Naive B cell (primary cell): ENCODE measurements at regions not wholly inside any gene's neighbourhood (a gene's known extent, or its start where the extent isn't known, plus 50 kb on each side); places are given as distances from the start of the nearest gene placed in this dataset.
"Not testable (repeated sequence)": the region's sequence is repeated elsewhere in the genome, so short reads cannot be mapped to it uniquely, and the experiment has no call there.

ENCODE experiments used
- ATAC-seq, 2 donors: fragments of 150-1000 bp; cut with Tn5 transposase; 2 replicates each; pipeline ENCODE4 v1.10.0; 2021; ENCODE audit warnings: low read depth in 2 of 2, mild to moderate bottlenecking in 2 of 2, moderate library complexity in 2 of 2
- DNase-seq: peaks from one replicate; pipeline ENCODE4 v3.0.0; 2022
- H3K27ac Mint-ChIP-seq, 6 donors: one replicate each; pipeline ENCODE4 v1.8.0; 2020 to 2022; ENCODE audit warnings: mild to moderate bottlenecking in 6 of 6, mixed read lengths in 6 of 6, moderate library complexity in 5 of 6, inconsistent platforms in 2 of 6
- H3K27me3 Mint-ChIP-seq, 3 donors: one replicate each; pipeline ENCODE4 v1.8.0; 2021 to 2022; ENCODE audit warnings: mixed read lengths in 3 of 3, mild to moderate bottlenecking in 1 of 3
- H3K36me3 Mint-ChIP-seq, 2 donors: one replicate each; pipeline ENCODE4 v1.8.0; 2020 to 2022; ENCODE audit warnings: mixed read lengths in 2 of 2, inconsistent platforms in 1 of 2, mild to moderate bottlenecking in 1 of 2
- H3K4me1 Mint-ChIP-seq, 3 donors: one replicate each; pipeline ENCODE4 v1.8.0; 2020 to 2022; ENCODE audit warnings: mixed read lengths in 3 of 3, inconsistent platforms in 1 of 3, mild to moderate bottlenecking in 1 of 3, moderate library complexity in 1 of 3
- H3K4me3 Mint-ChIP-seq, 8 donors: one replicate each; pipeline ENCODE4 v1.8.0; 2020 to 2022; ENCODE audit warnings: mild to moderate bottlenecking in 8 of 8, mixed read lengths in 8 of 8, moderate library complexity in 8 of 8, inconsistent platforms in 2 of 8
- H3K9me3 Mint-ChIP-seq, 7 donors: one replicate each; pipeline ENCODE4 v1.8.0; 2020 to 2022; ENCODE audit warnings: mixed read lengths in 7 of 7, mild to moderate bottlenecking in 5 of 7, inconsistent platforms in 2 of 7, moderate library complexity in 1 of 7

- not testable (repeated sequence) for H3K27me3 Mint-ChIP-seq, DNase-seq, H3K4me3 Mint-ChIP-seq, H3K9me3 Mint-ChIP-seq, H3K36me3 Mint-ChIP-seq
- peak; percentile 71 to 73 for ATAC-seq
- Mint-ChIP-seq H3K4me1 (peaks cover 21 to 31% (median 30%) of the 10 kb centered on the region in 3 donors), H3K27ac (peak overlapping the region in 1 of 6 donors; percentile 73)
Observed at GRCh38 chr16:21351433-21351832, 73.3 kb upstream of the CRYM start.

- not testable (repeated sequence) for H3K4me3 Mint-ChIP-seq, H3K36me3 Mint-ChIP-seq, DNase-seq, ATAC-seq, H3K27me3 Mint-ChIP-seq, H3K9me3 Mint-ChIP-seq
- Mint-ChIP-seq H3K27ac (peak overlapping the region in 3 of 6 donors; percentile 47 to 82 (median 53)), H3K4me1 (peaks cover 15 to 29% (median 28%) of the 10 kb centered on the region in 3 donors)
Observed at GRCh38 chr16:21350851-21351250, 72.8 kb upstream of the CRYM start.

GRCh38 chr16:21349336-21349735, 71.2 kb upstream of the CRYM start:
- H3K4me3 Mint-ChIP-seq, H3K27me3 Mint-ChIP-seq, ATAC-seq, DNase-seq, H3K9me3 Mint-ChIP-seq, H3K36me3 Mint-ChIP-seq: not testable (repeated sequence)
- H3K4me1 Mint-ChIP-seq: peaks cover 10 to 24% (median 23%) of the 10 kb centered on the region in 3 donors
- H3K27ac Mint-ChIP-seq: peak overlapping the region in 2 of 6 donors; percentile 16 to 30

GRCh38 chr16:21348815-21349214, 70.7 kb upstream of the CRYM start:
- H3K36me3 Mint-ChIP-seq, DNase-seq, H3K4me3 Mint-ChIP-seq, ATAC-seq, H3K9me3 Mint-ChIP-seq, H3K27me3 Mint-ChIP-seq: not testable (repeated sequence)
- H3K27ac Mint-ChIP-seq: peak overlapping the region in 2 of 6 donors; percentile 4 to 16
- H3K4me1 Mint-ChIP-seq: peaks cover 10 to 24% (median 21%) of the 10 kb centered on the region in 3 donors

- not testable (repeated sequence) for H3K4me3 Mint-ChIP-seq, ATAC-seq, H3K27me3 Mint-ChIP-seq, H3K27ac Mint-ChIP-seq, H3K9me3 Mint-ChIP-seq, H3K36me3 Mint-ChIP-seq, DNase-seq
- peaks cover 10 to 24% (median 21%) of the 10 kb centered on the region in 3 donors for H3K4me1 Mint-ChIP-seq
Observed at GRCh38 chr16:21347538-21347937, 69.4 kb upstream of the CRYM start.

GRCh38 chr16:21346756-21347491, 68.8 kb upstream of the CRYM start:
- H3K9me3 Mint-ChIP-seq, DNase-seq, H3K27me3 Mint-ChIP-seq, H3K36me3 Mint-ChIP-seq, H3K4me3 Mint-ChIP-seq, H3K27ac Mint-ChIP-seq, ATAC-seq: not testable (repeated sequence)
- H3K4me1 Mint-ChIP-seq: peaks cover 10 to 21% (median 21%) of the 10 kb centered on the region in 3 donors

- H3K4me3 Mint-ChIP-seq, DNase-seq: not testable (repeated sequence)
Observed at GRCh38 chr16:21344361-21344912, 66.3 kb upstream of the CRYM start.

GRCh38 chr16:21341101-21341500, 63.0 kb upstream of the CRYM start:
- ATAC-seq: no peak
- peaks cover 0 to 11% (median 4%) of the 10 kb centered on the region in 3 donors for H3K4me1 Mint-ChIP-seq
- H3K27ac Mint-ChIP-seq: no peak overlapping the region

More at GRCh38 chr16:21344361-21344912, 66.3 kb upstream of the CRYM start:
- not testable (repeated sequence) for ATAC-seq, H3K36me3 Mint-ChIP-seq, H3K9me3 Mint-ChIP-seq, H3K27me3 Mint-ChIP-seq
- Mint-ChIP-seq H3K4me1 (peaks cover 0 to 12% (median 7%) of the 10 kb centered on the region in 3 donors), H3K27ac (peak overlapping the region in 1 of 6 donors; percentile 5)

GRCh38 chr16:21339941-21340340, 61.9 kb upstream of the CRYM start:
- Mint-ChIP-seq H3K27ac (no peak overlapping the region), H3K36me3 (peaks cover 0 to 9% of the 10 kb centered on the region in 2 donors), H3K4me3 (no peak overlapping the region), H3K9me3 (peaks cover 0 to 1% (median 0%) of the 10 kb centered on the region in 7 donors), H3K4me1 (peaks cover 0 to 5% (median 0%) of the 10 kb centered on the region in 3 donors), H3K27me3 (no peaks in the 10 kb centered on the region)
- ATAC-seq: no peak
- DNase-seq: no peak

More at GRCh38 chr16:21341101-21341500, 63.0 kb upstream of the CRYM start:
- no peaks in the 10 kb centered on the region for H3K27me3 Mint-ChIP-seq
- H3K36me3 Mint-ChIP-seq: peaks cover 0 to 9% of the 10 kb centered on the region in 2 donors
- no peak overlapping the region for H3K4me3 Mint-ChIP-seq
- H3K9me3 Mint-ChIP-seq: no peaks in the 10 kb centered on the region
- no peak for DNase-seq

GRCh38 chr16:21339269-21339641, 61.2 kb upstream of the CRYM start:
- DNase-seq (no peak), ATAC-seq (no peak)
- peak overlapping the region in 1 of 6 donors; percentile 37 for H3K27ac Mint-ChIP-seq
- no peaks in the 10 kb centered on the region for H3K27me3 Mint-ChIP-seq
- peaks cover 0 to 2% (median 0%) of the 10 kb centered on the region in 3 donors for H3K4me1 Mint-ChIP-seq
- H3K36me3 Mint-ChIP-seq: peaks cover 0 to 9% of the 10 kb centered on the region in 2 donors
- no peak overlapping the region for H3K4me3 Mint-ChIP-seq
- H3K9me3 Mint-ChIP-seq: peaks cover 0 to 3% (median 0%) of the 10 kb centered on the region in 7 donors

GRCh38 chr16:21338537-21339268, 60.6 kb upstream of the CRYM start:
- Mint-ChIP-seq H3K36me3 (peaks cover 0 to 9% of the 10 kb centered on the region in 2 donors), H3K27me3 (no peaks in the 10 kb centered on the region), H3K4me1 (peaks cover 0 to 2% (median under 1%) of the 10 kb centered on the region in 3 donors), H3K9me3 (peaks cover 0 to 3% (median 0%) of the 10 kb centered on the region in 7 donors), H3K27ac (no peak overlapping the region), H3K4me3 (peak overlapping the region in 1 of 8 donors; percentile 10)
- DNase-seq (no peak), ATAC-seq (no peak)

GRCh38 chr16:21336231-21336630, 58.1 kb upstream of the CRYM start:
- peaks cover 2 to 12% (median 4%) of the 10 kb centered on the region in 3 donors for H3K4me1 Mint-ChIP-seq
- H3K27me3 Mint-ChIP-seq: no peaks in the 10 kb centered on the region
- no peak for DNase-seq
- H3K36me3 Mint-ChIP-seq: peaks cover 0 to 9% of the 10 kb centered on the region in 2 donors
- no peak overlapping the region for H3K27ac Mint-ChIP-seq
- H3K9me3 Mint-ChIP-seq: peaks cover 0 to 3% (median 0%) of the 10 kb centered on the region in 7 donors
- no peak for ATAC-seq
- no peak overlapping the region for H3K4me3 Mint-ChIP-seq
